ENCODE measurements at regions not wholly inside any gene's neighbourhood (a gene's known extent, or its start where the extent isn't known, plus 50 kb on each side); places are given as distances from the start of the nearest gene placed in this dataset.

DNA sequence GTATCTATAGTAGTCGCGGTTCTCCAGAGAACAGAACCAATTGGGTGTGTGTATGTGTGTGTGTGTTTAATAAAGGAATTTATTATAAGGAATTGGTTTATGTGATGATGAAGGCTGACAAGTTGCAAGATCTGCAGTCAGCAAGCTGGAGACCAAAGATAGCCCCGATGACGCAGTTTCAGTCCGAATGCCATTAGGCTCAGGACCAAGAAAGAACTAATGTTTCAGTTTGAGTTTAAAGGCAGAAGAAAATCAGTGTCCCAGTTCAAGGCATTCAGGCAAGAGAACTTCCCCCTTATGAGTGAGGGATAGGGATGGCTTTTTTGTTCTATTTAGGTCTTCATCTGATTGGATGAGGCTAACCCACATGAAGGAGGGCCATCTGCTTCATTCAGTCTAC, 221.6 kb downstream of the HNMT start:
- no peaks in the 10 kb centered on the region for H3K9me3 ChIP-seq (ENCODE audit: control insufficient read depth in 5 of 5, low read length in 5 of 5)
- no peak overlapping the region for H3K4me3 ChIP-seq (ENCODE audit: low read depth in 1 of 5, low read length in 5 of 5)
- H3K27me3 ChIP-seq (ENCODE audit: control insufficient read depth in 5 of 5, insufficient read depth in 4 of 5, low read length in 5 of 5), result no peaks in the 10 kb centered on the region
- peaks cover 0 to 14% (median 6%) of the 10 kb centered on the region in 5 donors for H3K4me1 ChIP-seq (ENCODE audit: control insufficient read depth in 5 of 5, insufficient read depth in 5 of 5, low read length in 5 of 5)
- no peaks in the 10 kb centered on the region for H3K36me3 ChIP-seq (ENCODE audit: control insufficient read depth in 5 of 5, insufficient read depth in 5 of 5, low read length in 5 of 5)
- H3K27ac ChIP-seq (ENCODE audit: low read depth, low read length), result no peak overlapping the region
- no peak overlapping the region for H3K9ac ChIP-seq (ENCODE audit: low read length in 5 of 5)

DNA sequence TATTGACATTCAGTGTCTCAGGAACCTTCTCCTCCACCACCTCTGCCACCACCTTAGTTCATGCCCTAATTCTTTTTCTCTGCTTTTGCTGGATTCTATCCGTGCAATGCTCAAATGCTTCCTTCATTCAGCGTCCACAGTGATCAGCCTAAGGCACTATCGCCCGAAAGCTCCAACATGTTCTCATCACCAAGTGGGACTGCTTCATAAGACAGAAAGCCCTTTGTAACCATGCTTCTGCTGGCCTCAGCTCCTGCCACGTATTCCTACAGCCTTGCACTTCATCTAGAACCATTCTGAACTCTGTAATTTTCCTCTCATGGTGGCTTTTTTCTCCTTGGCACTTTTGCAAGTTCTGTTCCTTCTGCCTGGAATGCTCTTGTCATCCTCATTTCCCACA, 222.9 kb downstream of the HNMT start:
- Histone ChIP-seq H3K36me3 (ENCODE audit: control insufficient read depth in 5 of 5, insufficient read depth in 5 of 5, low read length in 5 of 5) (no peaks in the 10 kb centered on the region), H3K9me3 (ENCODE audit: control insufficient read depth in 5 of 5, low read length in 5 of 5) (no peaks in the 10 kb centered on the region), H3K4me3 (ENCODE audit: low read depth in 1 of 5, low read length in 5 of 5) (no peak overlapping the region), H3K27ac (ENCODE audit: low read depth, low read length) (no peak overlapping the region), H3K9ac (ENCODE audit: low read length in 5 of 5) (no peak overlapping the region), H3K4me1 (ENCODE audit: control insufficient read depth in 5 of 5, insufficient read depth in 5 of 5, low read length in 5 of 5) (peaks cover 0 to 7% (median 4%) of the 10 kb centered on the region in 5 donors), H3K27me3 (ENCODE audit: control insufficient read depth in 5 of 5, insufficient read depth in 4 of 5, low read length in 5 of 5) (no peaks in the 10 kb centered on the region)

DNA sequence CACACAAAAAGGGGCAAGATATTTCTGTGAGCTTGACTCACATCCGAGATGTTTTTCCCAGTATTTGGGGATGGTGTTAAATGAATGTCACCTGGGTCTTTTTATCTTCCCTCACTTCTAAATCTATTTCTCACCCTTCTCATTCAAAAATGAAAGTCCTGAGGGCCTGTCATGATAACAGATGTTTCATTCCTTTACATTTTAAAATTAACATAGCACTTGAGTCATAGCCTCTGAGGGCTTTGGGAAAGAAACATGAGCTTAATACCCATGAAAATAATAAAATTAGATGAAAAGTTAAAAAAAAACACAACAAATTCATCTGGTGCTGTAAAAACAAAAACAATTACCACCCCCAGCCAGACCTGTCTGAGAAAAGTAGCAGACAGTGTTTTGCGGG, 226.7 kb downstream of the HNMT start:
- Histone ChIP-seq H3K9me3 (ENCODE audit: control insufficient read depth in 5 of 5, low read length in 5 of 5) (no peaks in the 10 kb centered on the region), H3K27ac (ENCODE audit: low read depth, low read length) (no peak overlapping the region), H3K9ac (ENCODE audit: low read length in 5 of 5) (no peak overlapping the region), H3K36me3 (ENCODE audit: control insufficient read depth in 5 of 5, insufficient read depth in 5 of 5, low read length in 5 of 5) (no peaks in the 10 kb centered on the region), H3K4me3 (ENCODE audit: low read depth in 1 of 5, low read length in 5 of 5) (no peak overlapping the region), H3K4me1 (ENCODE audit: control insufficient read depth in 5 of 5, insufficient read depth in 5 of 5, low read length in 5 of 5) (no peaks in the 10 kb centered on the region), H3K27me3 (ENCODE audit: control insufficient read depth in 5 of 5, insufficient read depth in 4 of 5, low read length in 5 of 5) (no peaks in the 10 kb centered on the region)

GRCh38 chr2:138193416-138194213, 229.3 kb downstream of the HNMT start:
- no peak overlapping the region for H3K4me3 ChIP-seq (ENCODE audit: low read depth in 1 of 5, low read length in 5 of 5)
- no peaks in the 10 kb centered on the region for H3K4me1 ChIP-seq (ENCODE audit: control insufficient read depth in 5 of 5, insufficient read depth in 5 of 5, low read length in 5 of 5)
- no peaks in the 10 kb centered on the region for H3K36me3 ChIP-seq (ENCODE audit: control insufficient read depth in 5 of 5, insufficient read depth in 5 of 5, low read length in 5 of 5)
- H3K27ac ChIP-seq (ENCODE audit: low read depth, low read length), result no peak overlapping the region
- no peaks in the 10 kb centered on the region for H3K27me3 ChIP-seq (ENCODE audit: control insufficient read depth in 5 of 5, insufficient read depth in 4 of 5, low read length in 5 of 5)
- no peaks in the 10 kb centered on the region for H3K9me3 ChIP-seq (ENCODE audit: control insufficient read depth in 5 of 5, low read length in 5 of 5)
- H3K9ac ChIP-seq (ENCODE audit: low read length in 5 of 5), result no peak overlapping the region

DNA sequence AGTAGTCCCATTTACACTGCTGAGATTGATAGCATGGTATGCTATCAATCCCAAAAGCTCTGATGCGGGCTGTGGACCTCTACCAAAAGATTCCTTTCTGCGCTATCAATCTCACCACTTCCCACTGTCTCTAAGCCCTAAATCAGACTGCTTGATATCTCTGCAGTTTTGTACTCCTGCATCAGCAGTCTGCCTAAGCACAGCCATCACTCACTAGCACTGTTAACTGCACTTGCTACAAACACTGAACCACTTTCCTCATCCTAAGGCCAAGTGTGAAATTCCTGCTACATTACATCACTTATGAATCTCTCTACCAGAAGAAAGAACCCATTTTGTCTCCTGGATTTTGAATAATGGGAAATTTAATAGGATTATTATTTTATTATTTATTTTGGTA, 237.0 kb downstream of the HNMT start:
- Histone ChIP-seq H3K9me3 (ENCODE audit: control insufficient read depth in 5 of 5, low read length in 5 of 5) (peaks cover 0 to 4% (median 0%) of the 10 kb centered on the region in 5 donors), H3K4me3 (ENCODE audit: low read depth in 1 of 5, low read length in 5 of 5) (no peak overlapping the region), H3K36me3 (ENCODE audit: control insufficient read depth in 5 of 5, insufficient read depth in 5 of 5, low read length in 5 of 5) (no peaks in the 10 kb centered on the region), H3K9ac (ENCODE audit: low read length in 5 of 5) (no peak overlapping the region), H3K27ac (ENCODE audit: low read depth, low read length) (no peak overlapping the region), H3K27me3 (ENCODE audit: control insufficient read depth in 5 of 5, insufficient read depth in 4 of 5, low read length in 5 of 5) (no peaks in the 10 kb centered on the region), H3K4me1 (ENCODE audit: control insufficient read depth in 5 of 5, insufficient read depth in 5 of 5, low read length in 5 of 5) (no peaks in the 10 kb centered on the region)

DNA sequence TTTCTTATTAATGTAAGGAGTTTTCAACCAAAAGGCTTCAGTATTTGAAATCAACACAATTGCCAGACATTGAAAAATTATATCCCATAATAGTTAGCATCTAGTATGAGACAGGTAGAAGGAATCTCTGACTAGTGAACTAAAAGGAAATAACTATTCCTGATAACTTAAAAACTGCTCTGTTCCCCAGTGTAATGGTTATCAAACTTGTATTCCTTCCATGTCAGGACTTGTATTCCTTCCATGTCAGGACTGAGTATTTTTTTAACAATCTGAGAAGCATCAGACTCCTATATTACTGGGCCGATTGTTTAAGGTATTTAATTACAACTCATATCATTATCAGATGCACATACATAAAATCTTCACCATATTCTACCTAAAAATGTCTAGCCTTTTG, 238.5 kb downstream of the HNMT start:
- H3K9me3 ChIP-seq (ENCODE audit: control insufficient read depth in 5 of 5, low read length in 5 of 5), result peaks cover 0 to 4% (median 0%) of the 10 kb centered on the region in 5 donors
- H3K36me3 ChIP-seq (ENCODE audit: control insufficient read depth in 5 of 5, insufficient read depth in 5 of 5, low read length in 5 of 5), result no peaks in the 10 kb centered on the region
- no peaks in the 10 kb centered on the region for H3K27me3 ChIP-seq (ENCODE audit: control insufficient read depth in 5 of 5, insufficient read depth in 4 of 5, low read length in 5 of 5)
- H3K9ac ChIP-seq (ENCODE audit: low read length in 5 of 5), result no peak overlapping the region
- no peak overlapping the region for H3K27ac ChIP-seq (ENCODE audit: low read depth, low read length)
- H3K4me1 ChIP-seq (ENCODE audit: control insufficient read depth in 5 of 5, insufficient read depth in 5 of 5, low read length in 5 of 5), result no peaks in the 10 kb centered on the region
- no peak overlapping the region for H3K4me3 ChIP-seq (ENCODE audit: low read depth in 1 of 5, low read length in 5 of 5)

GRCh38 chr2:138205281-138205680, 241.0 kb downstream of the HNMT start:
- Histone ChIP-seq H3K36me3 (ENCODE audit: control insufficient read depth in 5 of 5, insufficient read depth in 5 of 5, low read length in 5 of 5) (no peaks in the 10 kb centered on the region), H3K9ac (ENCODE audit: low read length in 5 of 5) (no peak overlapping the region), H3K27me3 (ENCODE audit: control insufficient read depth in 5 of 5, insufficient read depth in 4 of 5, low read length in 5 of 5) (no peaks in the 10 kb centered on the region), H3K9me3 (ENCODE audit: control insufficient read depth in 5 of 5, low read length in 5 of 5) (peaks cover 0 to 4% (median 0%) of the 10 kb centered on the region in 5 donors), H3K27ac (ENCODE audit: low read depth, low read length) (no peak overlapping the region), H3K4me3 (ENCODE audit: low read depth in 1 of 5, low read length in 5 of 5) (no peak overlapping the region), H3K4me1 (ENCODE audit: control insufficient read depth in 5 of 5, insufficient read depth in 5 of 5, low read length in 5 of 5) (no peaks in the 10 kb centered on the region)

DNA sequence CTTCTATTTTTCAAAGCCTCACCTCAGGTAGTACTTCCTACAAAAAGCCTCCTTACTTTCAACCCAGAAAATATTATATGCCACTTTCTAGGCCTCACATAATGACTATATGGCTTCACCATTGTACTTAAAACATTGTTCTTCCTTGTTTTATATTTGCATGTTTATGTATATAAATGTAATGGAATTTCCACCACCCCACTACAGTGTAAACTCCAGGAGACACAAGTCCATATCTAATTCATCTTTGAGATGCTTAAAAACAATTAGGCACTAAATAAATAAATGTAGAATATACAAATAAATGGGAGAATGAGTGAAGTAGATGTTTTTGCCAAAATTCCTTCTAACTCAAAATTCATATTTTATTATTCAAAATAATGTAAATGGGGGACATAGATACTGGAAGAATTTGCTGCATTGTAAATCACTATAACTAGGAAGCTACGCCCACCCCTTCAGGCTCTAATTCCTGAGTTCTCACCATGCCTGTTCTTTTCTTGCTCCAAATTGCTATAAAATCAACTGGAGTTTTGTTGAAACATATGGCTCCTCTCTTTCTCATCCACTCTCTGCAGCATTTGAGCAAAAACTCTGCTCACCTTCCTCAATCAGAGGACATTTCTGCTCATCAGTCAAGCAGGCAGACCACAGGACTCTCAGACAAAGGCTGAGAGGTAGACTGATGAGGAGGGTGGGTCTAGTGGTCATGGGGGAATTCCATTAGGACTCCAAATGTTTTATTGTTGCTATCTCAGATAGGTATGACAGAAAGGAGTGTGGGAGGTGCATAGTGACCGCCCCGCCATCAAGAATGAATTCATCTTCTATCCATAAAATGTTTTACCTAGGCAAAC, 243.0 kb downstream of the HNMT start:
- Histone ChIP-seq H3K4me3 (ENCODE audit: low read depth in 1 of 5, low read length in 5 of 5) (no peak overlapping the region), H3K27ac (ENCODE audit: low read depth, low read length) (no peak overlapping the region), H3K9me3 (ENCODE audit: control insufficient read depth in 5 of 5, low read length in 5 of 5) (peaks cover 0 to 4% (median 0%) of the 10 kb centered on the region in 5 donors), H3K9ac (ENCODE audit: low read length in 5 of 5) (no peak overlapping the region), H3K27me3 (ENCODE audit: control insufficient read depth in 5 of 5, insufficient read depth in 4 of 5, low read length in 5 of 5) (no peaks in the 10 kb centered on the region), H3K36me3 (ENCODE audit: control insufficient read depth in 5 of 5, insufficient read depth in 5 of 5, low read length in 5 of 5) (no peaks in the 10 kb centered on the region), H3K4me1 (ENCODE audit: control insufficient read depth in 5 of 5, insufficient read depth in 5 of 5, low read length in 5 of 5) (no peaks in the 10 kb centered on the region)

DNA sequence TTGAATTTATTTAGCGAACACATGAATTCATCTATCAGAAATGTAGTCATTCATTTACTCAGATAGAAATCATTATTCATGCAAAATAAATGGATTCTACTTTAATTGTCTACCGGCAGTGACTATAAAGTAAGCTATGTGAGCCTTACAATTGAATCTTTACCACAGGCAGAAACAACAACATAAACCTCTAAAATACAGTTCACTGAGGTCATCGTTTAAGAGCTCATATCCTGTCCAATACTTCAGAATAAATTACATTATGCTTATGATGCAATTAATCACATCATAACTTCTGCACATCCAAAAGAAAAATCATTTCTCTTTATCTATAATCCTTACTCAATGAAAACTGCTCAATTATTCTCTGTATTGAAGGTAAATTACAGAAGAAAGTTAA, 244.7 kb downstream of the HNMT start:
- Histone ChIP-seq H3K4me1 (ENCODE audit: control insufficient read depth in 5 of 5, insufficient read depth in 5 of 5, low read length in 5 of 5) (no peaks in the 10 kb centered on the region), H3K9me3 (ENCODE audit: control insufficient read depth in 5 of 5, low read length in 5 of 5) (peaks cover 0 to 4% (median 0%) of the 10 kb centered on the region in 5 donors), H3K4me3 (ENCODE audit: low read depth in 1 of 5, low read length in 5 of 5) (no peak overlapping the region), H3K27me3 (ENCODE audit: control insufficient read depth in 5 of 5, insufficient read depth in 4 of 5, low read length in 5 of 5) (no peaks in the 10 kb centered on the region), H3K36me3 (ENCODE audit: control insufficient read depth in 5 of 5, insufficient read depth in 5 of 5, low read length in 5 of 5) (no peaks in the 10 kb centered on the region), H3K27ac (ENCODE audit: low read depth, low read length) (no peak overlapping the region), H3K9ac (ENCODE audit: low read length in 5 of 5) (no peak overlapping the region)

- Histone ChIP-seq H3K9ac (ENCODE audit: low read length in 5 of 5) (no peak overlapping the region), H3K4me1 (ENCODE audit: control insufficient read depth in 5 of 5, insufficient read depth in 5 of 5, low read length in 5 of 5) (no peaks in the 10 kb centered on the region), H3K27ac (ENCODE audit: low read depth, low read length) (no peak overlapping the region), H3K4me3 (ENCODE audit: low read depth in 1 of 5, low read length in 5 of 5) (no peak overlapping the region), H3K9me3 (ENCODE audit: control insufficient read depth in 5 of 5, low read length in 5 of 5) (peaks cover 0 to 1% (median 0%) of the 10 kb centered on the region in 5 donors), H3K27me3 (ENCODE audit: control insufficient read depth in 5 of 5, insufficient read depth in 4 of 5, low read length in 5 of 5) (no peaks in the 10 kb centered on the region), H3K36me3 (ENCODE audit: control insufficient read depth in 5 of 5, insufficient read depth in 5 of 5, low read length in 5 of 5) (no peaks in the 10 kb centered on the region)
These were observed 246.2 kb downstream of the HNMT start for GRCh38 chr2:138210487-138210886.

Measured in subcutaneous abdominal adipose tissue (tissue), 5 donors.